CD4-positive, alpha-beta T cell (primary cell): ENCODE measurements at regions not wholly inside any gene's neighbourhood (a gene's known extent, or its start where the extent isn't known, plus 50 kb on each side); places are given as distances from the start of the nearest gene placed in this dataset.

ENCODE experiments used
- ATAC-seq: fragments of 200-7000 bp; cut with Tn5 transposase; one replicate; pipeline ENCODE4 v1.10.0; 2022; ENCODE audit warnings: mild to moderate bottlenecking; ENCODE audit not compliant: poor library complexity
- CTCF ChIA-PET: fragments of 350-600 bp; sonication (Branson Sonifier 250); formaldehyde crosslinking; loops from one replicate; lab custom pipeline; 2021; ENCODE audit warnings: antibody characterized with exemption, inconsistent platforms; lab: Charles Lee
- POLR2A ChIA-PET: fragments of 350-600 bp; sonication (Branson Sonifier 250); formaldehyde crosslinking; loops from one replicate; lab custom pipeline; 2021; ENCODE audit warnings: antibody characterized with exemption, inconsistent platforms; lab: Charles Lee
- DNase-seq, 14 experiments: peaks; one replicate each; pipeline ENCODE4 v3.0.0-alpha.2; 2013 to 2020; ENCODE audit warnings: mixed read lengths in 2 of 14
- H3K27ac ChIP-seq, 2 donors: one replicate each; pipeline versions ENCODE4 v1.5.1 to v1.7.0; 2013; ENCODE audit warnings: low read length in 2 of 2, low read depth in 1 of 2, mild to moderate bottlenecking in 1 of 2
- H3K27me3 ChIP-seq, 2 experiments: 1 replicate in 1 of 2; 2 replicates in 1 of 2; pipeline versions ENCODE4 v1.6.1 to v1.7.0; 2013; ENCODE audit warnings: low read length in 2 of 2, control low read depth in 1 of 2, mild to moderate bottlenecking in 1 of 2, moderate library complexity in 1 of 2; ENCODE audit not compliant: insufficient read depth in 2 of 2, control insufficient read depth in 1 of 2
- H3K36me3 ChIP-seq: one replicate; pipeline ENCODE4 v1.6.1; 2013; ENCODE audit warnings: low read length, control low read depth; ENCODE audit not compliant: insufficient read depth
- H3K4me1 ChIP-seq: one replicate; pipeline ENCODE4 v1.6.1; 2013; ENCODE audit warnings: low read length, control low read depth; ENCODE audit not compliant: insufficient read depth
- H3K4me3 ChIP-seq: one replicate; pipeline ENCODE4 v1.5.1; 2013; ENCODE audit warnings: mild to moderate bottlenecking, low read length, moderate library complexity
- H3K9me3 ChIP-seq, 2 experiments: 1 replicate in 1 of 2; 2 replicates in 1 of 2; pipeline versions ENCODE4 v1.6.1 to v1.7.0; 2013; ENCODE audit warnings: low read length in 2 of 2, mild to moderate bottlenecking in 2 of 2, control low read depth in 1 of 2, moderate library complexity in 1 of 2; ENCODE audit not compliant: control insufficient read depth in 1 of 2, insufficient read depth in 1 of 2
- H3K27ac Mint-ChIP-seq: one replicate; pipeline ENCODE4 v1.8.0; 2020; ENCODE audit warnings: mixed read lengths
- H3K27me3 Mint-ChIP-seq: one replicate; pipeline ENCODE4 v1.8.0; 2021; ENCODE audit warnings: mixed read lengths
- H3K36me3 Mint-ChIP-seq: one replicate; pipeline ENCODE4 v1.8.0; 2021; ENCODE audit warnings: low read depth, mixed read lengths
- H3K4me1 Mint-ChIP-seq: one replicate; pipeline ENCODE4 v1.8.0; 2021; ENCODE audit warnings: low read depth, mixed read lengths
- H3K4me3 Mint-ChIP-seq: one replicate; pipeline ENCODE4 v1.8.0; 2020; ENCODE audit warnings: mild to moderate bottlenecking, mixed read lengths
- H3K9me3 Mint-ChIP-seq: one replicate; pipeline ENCODE4 v1.8.0; 2020; ENCODE audit warnings: mixed read lengths
- CTCF ChIP-seq: fragments of 200-600 bp; IDR thresholded peaks from one replicate; pipeline ENCODE4 v1.8.0; 2022; ENCODE audit warnings: antibody characterized with exemption, mild to moderate bottlenecking
- intact Hi-C, 2 experiments: fragments of 100-400 bp; cut with DNase I in 1 of 2; cut with micrococcal nuclease in 1 of 2; formaldehyde crosslinking; loops; one replicate each; pipeline versions ENCODE4 v1.15.1 to v1.9.0; 2023 to 2025; cut with DNase I, micrococcal nuclease

GRCh38 chr2:38464971-38465788 lies 88.1 kb upstream of the ATL2 start:
- no peak overlapping the region for H3K27ac Mint-ChIP-seq
- TF ChIP-seq CTCF: no peak
- H3K4me3 Mint-ChIP-seq: no peak overlapping the region
- no peaks in the 10 kb centered on the region for H3K4me1 Mint-ChIP-seq
- H3K27me3 Mint-ChIP-seq: no peaks in the 10 kb centered on the region
- no peaks in the 10 kb centered on the region for H3K36me3 Mint-ChIP-seq
- intact Hi-C loops: loop anchor here (1.0 to 10.0 kb wide), 4 partner anchors 90 to 149 kb away; partner anchors contain the start of gene ATL2 (in 1 of the 2)
- ChIA-PET CTCF (interaction anchor here (0.6 to 1.5 kb wide), 3 partner anchors 72 to 149 kb away, joined by 4 to 11 read pairs (median 4); no protein-coding TSS in a partner anchor), POLR2A (interaction anchor here (1.0 kb wide), 1 partner anchor 150 kb away, joined by 4 read pairs; no protein-coding TSS in a partner anchor)
- Histone ChIP-seq H3K36me3 (no peaks in the 10 kb centered on the region), H3K4me1 (no peaks in the 10 kb centered on the region), H3K4me3 (no peak overlapping the region), H3K9me3 (no peaks in the 10 kb centered on the region), H3K27ac (no peak overlapping the region), H3K27me3 (no peaks in the 10 kb centered on the region)
- no peak for DNase-seq
- H3K9me3 Mint-ChIP-seq: no peaks in the 10 kb centered on the region
- ATAC-seq: no peak

GRCh38 chr2:38463752-38464151 lies 86.7 kb upstream of the ATL2 start:
- no peak overlapping the region for H3K4me3 Mint-ChIP-seq
- Histone ChIP-seq H3K36me3 (no peaks in the 10 kb centered on the region), H3K4me3 (no peak overlapping the region), H3K27ac (no peak overlapping the region), H3K27me3 (no peaks in the 10 kb centered on the region), H3K9me3 (no peaks in the 10 kb centered on the region), H3K4me1 (no peaks in the 10 kb centered on the region)
- H3K4me1 Mint-ChIP-seq: no peaks in the 10 kb centered on the region
- H3K27ac Mint-ChIP-seq: no peak overlapping the region
- no peaks in the 10 kb centered on the region for H3K9me3 Mint-ChIP-seq
- ChIA-PET POLR2A (no interaction called here), CTCF (interaction anchor here (1.1 kb wide), 1 partner anchor 148 kb away, joined by 3 read pairs; no protein-coding TSS in a partner anchor)
- intact Hi-C loops: loop anchor here (2.0 to 10.0 kb wide), 2 partner anchors 89 to 147 kb away; partner anchors contain the start of gene ATL2 (in 1 of the 2)
- no peak for DNase-seq
- H3K36me3 Mint-ChIP-seq: no peaks in the 10 kb centered on the region
- no peak for ATAC-seq
- no peak for TF ChIP-seq CTCF
- no peaks in the 10 kb centered on the region for H3K27me3 Mint-ChIP-seq

- Mint-ChIP-seq H3K9me3 (no peaks in the 10 kb centered on the region), H3K36me3 (no peaks in the 10 kb centered on the region), H3K4me1 (no peaks in the 10 kb centered on the region), H3K27me3 (no peaks in the 10 kb centered on the region), H3K4me3 (no peak overlapping the region), H3K27ac (no peak overlapping the region)
- CTCF ChIA-PET: no interaction called here
- Histone ChIP-seq H3K27me3 (no peaks in the 10 kb centered on the region), H3K4me1 (no peaks in the 10 kb centered on the region), H3K36me3 (no peaks in the 10 kb centered on the region), H3K9me3 (no peaks in the 10 kb centered on the region), H3K27ac (no peak overlapping the region), H3K4me3 (no peak overlapping the region)
- TF ChIP-seq CTCF: no peak
- ATAC-seq (no peak), DNase-seq (no peak)
- intact Hi-C loops: loop anchor here in 1 of 2 experiments (10.0 kb wide), 1 partner anchor 87 kb away; the partner anchor contains the start of gene ATL2
- POLR2A ChIA-PET: no interaction called here
Measured at GRCh38 chr2:38462121-38462661, 85.1 kb upstream of the ATL2 start.
